Right lung (tissue), 2 donors: ENCODE measurements at regions not wholly inside any gene's neighbourhood (a gene's known extent, or its start where the extent isn't known, plus 50 kb on each side); places are given as distances from the start of the nearest gene placed in this dataset.

Experiments
- DNase-seq, 2 donors: peaks; one replicate each; pipeline ENCODE4 v3.0.0-alpha.2; 2013

- no peak for DNase-seq
These were observed 186.1 kb downstream of the MN1 start for GRCh38 chr22:27615408-27615807.

- no peak for DNase-seq
These were observed 185.5 kb downstream of the MN1 start for GRCh38 chr22:27616033-27616432.

DNA sequence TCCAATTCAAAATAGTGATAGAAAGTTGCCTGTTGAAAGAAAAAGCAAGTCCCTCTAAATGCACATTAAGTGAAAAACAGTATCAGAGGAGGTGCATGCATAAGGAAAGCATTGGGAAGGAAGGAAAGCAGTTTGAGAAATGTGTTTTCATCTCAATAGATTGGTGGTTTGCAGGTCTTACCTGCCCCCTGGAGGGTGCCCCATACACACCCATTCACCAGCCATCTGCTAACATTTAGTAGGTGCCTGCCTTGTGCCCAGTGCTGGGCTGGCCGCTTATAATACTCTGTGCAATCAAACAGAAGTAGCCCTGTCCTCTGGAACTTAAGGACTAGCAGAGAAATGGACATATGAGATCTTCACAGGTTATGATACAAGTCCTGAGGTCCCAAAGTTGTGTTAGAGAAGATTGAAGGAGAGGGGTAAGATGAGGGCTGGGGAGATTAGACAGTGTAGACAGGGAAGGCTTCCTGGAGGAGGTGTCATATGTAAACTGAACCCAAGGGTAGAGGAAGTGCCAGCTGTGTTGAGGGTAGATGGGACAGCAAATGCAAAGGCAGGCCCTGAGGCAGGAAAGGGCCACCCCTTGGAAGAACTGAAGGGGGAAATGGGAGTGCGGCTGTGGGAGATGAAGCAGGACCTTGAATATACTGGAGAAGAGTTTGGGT is 184.2 kb downstream of the MN1 start:
- DNase-seq = no peak

DNA sequence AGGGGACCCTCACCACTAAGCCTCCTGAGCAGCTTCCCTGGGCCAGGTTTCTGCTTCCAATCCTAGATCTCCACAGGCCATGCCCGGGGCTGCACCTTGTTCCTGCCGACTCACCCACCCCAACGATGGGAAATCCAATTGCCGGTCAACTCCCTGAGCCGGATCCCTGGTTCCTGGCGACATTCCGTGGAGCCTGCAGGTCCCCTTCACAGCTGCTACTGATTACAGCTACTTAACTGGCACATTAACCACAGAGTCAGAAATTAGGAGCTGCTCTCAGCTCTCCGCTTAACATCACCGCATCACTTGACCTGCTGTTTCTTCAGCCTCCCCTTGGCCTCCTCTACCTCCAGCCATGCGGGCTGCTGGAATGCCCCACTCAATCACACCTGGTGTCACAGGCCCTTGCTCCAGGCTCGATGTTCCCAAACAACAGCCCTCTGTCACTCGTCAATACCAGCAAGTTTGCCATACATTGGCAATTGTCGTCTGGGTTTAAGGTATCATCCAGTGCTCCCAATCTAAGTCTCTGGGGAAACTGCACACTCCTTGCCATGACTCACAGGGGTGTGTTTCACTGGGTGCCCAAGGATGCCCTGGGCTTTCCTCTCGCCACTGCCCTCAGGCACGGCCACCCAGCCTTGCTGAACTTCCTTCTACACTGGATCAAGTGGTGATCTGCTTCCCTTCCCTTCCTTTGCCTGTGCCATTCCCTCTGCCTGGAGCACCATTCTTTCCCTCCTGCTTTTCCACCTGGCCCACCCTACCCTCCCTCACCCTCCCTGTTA is 181.0 kb downstream of the MN1 start:
- DNase-seq = no peak

DNA sequence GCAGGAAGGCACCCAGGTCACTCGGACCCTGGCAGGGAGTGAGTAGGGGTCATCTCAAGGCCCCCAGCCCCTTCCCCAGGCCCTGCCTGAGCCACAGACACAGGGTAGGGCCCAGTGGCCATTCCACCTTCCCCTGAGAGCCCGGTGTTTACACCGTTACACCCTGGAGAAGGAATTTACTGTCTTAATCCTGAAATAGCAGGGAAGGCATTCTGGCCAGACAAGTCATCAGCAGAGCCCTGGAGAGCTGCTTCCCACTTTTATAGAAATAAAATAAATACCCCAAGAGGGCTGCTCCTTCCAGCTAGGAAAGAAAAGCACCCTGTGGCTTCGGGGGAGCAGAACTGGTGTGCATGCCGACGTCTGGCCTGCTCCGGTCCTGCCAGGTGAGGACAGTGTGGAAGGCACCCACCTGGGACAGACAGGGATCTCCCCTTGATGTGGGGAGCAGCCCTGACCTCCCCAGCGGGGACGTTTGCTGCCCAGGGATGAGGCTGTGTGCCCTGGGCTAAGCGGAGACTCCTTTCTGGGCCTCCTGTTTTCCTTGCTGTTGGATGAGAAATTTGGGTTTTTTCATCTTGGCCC is 180.0 kb downstream of the MN1 start:
- DNase-seq = no peak

GRCh38 chr22:27624042-27624441 is 177.5 kb downstream of the MN1 start:
- no peak for DNase-seq

DNA sequence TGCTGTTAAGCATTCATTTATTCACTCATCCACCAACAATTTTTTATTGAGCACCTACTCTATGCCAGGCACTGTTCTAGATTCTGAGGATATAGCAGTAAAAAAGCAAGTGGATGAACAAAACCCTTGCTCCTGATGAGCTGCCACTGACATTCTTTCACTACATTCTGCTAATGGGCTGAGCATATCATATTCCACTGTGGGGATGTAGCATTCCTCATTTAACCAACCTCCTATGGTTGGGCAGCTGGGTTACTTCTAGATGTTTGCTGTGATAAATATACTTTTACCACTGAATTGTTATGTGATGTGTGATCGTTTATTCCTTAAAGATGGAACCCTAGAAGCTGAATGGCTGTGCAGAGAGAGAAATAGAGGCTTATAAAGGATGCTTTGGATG is 176.9 kb downstream of the MN1 start:
- DNase-seq = no peak

GRCh38 chr22:27625769-27626674 is 175.5 kb downstream of the MN1 start:
- no peak for DNase-seq

GRCh38 chr22:27626675-27627443 is 174.7 kb downstream of the MN1 start:
- no peak for DNase-seq

DNA sequence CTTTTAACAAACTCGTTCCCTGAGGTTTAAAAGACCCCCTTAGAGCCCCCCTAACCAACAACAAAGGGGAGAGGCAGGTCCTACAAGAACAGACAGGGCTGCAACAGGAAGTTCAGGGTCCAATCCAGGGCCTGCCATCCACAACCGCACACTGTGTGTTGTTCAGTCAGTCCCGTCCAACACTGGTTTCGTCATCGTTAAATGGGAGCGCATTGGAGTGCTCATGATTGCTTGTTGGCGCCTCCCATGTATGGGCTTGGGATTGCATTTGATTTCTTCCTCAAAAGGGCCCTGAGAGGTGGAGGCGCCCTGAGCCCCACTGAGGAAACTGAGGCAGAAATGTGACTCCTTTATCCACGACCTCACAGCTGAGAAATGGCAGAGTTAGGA is 174.1 kb downstream of the MN1 start:
- no peak for DNase-seq

- no peak for DNase-seq
These were observed 173.7 kb downstream of the MN1 start for GRCh38 chr22:27627901-27628300.

DNA sequence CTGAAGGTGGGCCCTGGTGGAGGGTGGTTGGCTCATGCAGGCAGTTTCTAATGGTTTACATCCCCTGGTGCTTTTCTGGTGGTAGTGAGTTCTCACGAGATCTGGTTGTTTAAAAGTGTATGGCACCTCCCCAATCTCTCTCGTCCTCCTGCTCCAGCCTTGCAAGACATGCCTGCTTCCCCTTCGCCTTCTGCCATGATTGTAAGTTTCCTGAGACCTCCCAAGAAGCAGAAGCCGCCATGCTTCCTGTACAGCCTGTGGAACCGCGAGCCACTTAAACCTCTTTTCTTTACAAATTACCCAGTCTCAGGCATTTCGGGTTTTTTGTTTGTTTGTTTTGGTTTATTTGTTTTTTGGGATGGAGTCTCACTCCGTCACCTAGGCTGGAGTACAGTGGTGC is 173.2 kb downstream of the MN1 start:
- DNase-seq = no peak

DNA sequence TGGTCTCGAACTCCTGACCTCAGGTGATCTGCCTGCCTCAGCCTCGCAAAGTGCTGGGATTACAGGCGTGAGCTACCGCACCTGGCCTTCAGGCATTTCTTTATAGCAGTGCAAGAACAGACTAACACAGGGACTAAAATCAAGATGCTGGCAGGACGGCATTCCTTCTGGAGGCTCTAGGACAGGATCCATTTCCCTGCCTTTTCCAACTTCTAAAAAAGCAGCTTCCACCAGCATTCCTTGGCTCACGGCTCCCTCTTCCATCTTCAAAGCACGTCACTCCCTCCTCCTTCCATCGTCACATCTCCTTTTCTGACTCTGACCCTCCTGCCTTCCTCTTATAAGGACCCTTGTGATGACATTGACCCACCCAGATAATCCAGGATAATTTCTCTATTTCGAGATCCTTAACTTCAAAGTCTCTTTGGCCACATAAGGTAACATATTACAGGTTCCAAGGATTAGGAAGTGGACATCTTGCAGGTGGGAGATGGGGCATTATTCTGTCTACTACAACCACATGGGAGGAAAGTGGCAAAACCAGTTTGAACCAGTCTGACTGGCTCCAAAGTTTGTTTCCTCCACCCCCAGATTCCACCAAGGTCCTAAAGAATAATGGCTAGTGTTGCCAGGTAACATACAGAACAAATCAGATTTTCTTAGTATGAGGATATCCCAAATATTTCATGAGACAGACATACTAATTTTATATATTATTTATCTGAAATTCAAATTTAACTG is 172.5 kb downstream of the MN1 start:
- no peak for DNase-seq

- DNase-seq = no peak
These were observed 171.5 kb downstream of the MN1 start for GRCh38 chr22:27629908-27630673.

- no peak for DNase-seq
These were observed 170.8 kb downstream of the MN1 start for GRCh38 chr22:27630754-27631153.

- DNase-seq = no peak
These were observed 169.9 kb downstream of the MN1 start for GRCh38 chr22:27631641-27632040.

- DNase-seq = no peak
These were observed 168.9 kb downstream of the MN1 start for GRCh38 chr22:27632451-27633295.

DNA sequence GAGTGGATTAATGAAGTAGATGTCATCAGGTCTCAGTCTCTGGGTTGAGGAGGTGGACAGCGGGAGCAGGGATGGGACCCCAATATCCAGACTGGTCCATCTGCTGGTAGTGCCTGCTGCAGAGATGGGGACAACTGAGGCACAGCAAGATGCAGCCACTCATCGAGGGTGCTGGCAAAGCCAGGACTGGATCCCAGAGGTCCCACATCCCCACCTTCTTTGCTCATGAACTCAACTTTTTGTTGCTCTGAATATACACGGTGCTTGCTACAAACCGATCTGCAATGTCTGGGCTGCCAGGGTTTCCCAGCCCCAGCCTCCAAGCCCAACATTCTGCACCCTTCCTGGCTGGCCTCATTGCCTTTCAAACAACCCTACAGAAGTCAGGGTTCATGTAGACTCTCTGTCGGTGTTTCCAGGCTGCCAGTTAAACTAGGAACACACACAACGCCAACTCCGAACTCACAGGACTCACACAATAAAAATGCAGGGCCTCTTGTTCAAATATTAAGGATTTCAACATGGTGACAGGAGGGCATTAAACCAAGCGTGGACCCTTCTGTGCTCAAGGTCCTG is 168.2 kb downstream of the MN1 start:
- no peak for DNase-seq
